K562 (cell line): ENCODE measurements at regions not wholly inside any gene's neighbourhood (a gene's known extent, or its start where the extent isn't known, plus 50 kb on each side); places are given as distances from the start of the nearest gene placed in this dataset.
A peak's percentile ranks its signal among the peaks of the same experiment; 100 is the strongest.
"Not testable (repeated sequence)": the region's sequence is repeated elsewhere in the genome, so short reads cannot be mapped to it uniquely, and the experiment has no call there.

Experiments
- ATAC-seq: fragments of 200-7000 bp; cut with Tn5 transposase; 3 replicates; pipeline ENCODE4 v1.9.1; 2020; ENCODE audit warnings: moderate library complexity
- BruUV-seq: library from RNA; stranded (reverse); fragments of 400-500 nt; replicated peaks from 2 replicates; lab custom pipeline; 2021; lab: Mats Ljungman, UMichigan
- CTCF ChIA-PET: fragments of 300-600 bp; formaldehyde crosslinking; extraction: SDS; loops from one replicate; lab custom pipeline; 2021; ENCODE audit warnings: low intra/inter-chr PET ratio; lab: Yijun Ruan, JAX
- POLR2A ChIA-PET: fragments of 300-600, 350-650 bp; sonication (Branson Sonifier 250); formaldehyde crosslinking; extraction: SDS; loops from one replicate; lab custom pipeline; 2021; ENCODE audit warnings: antibody characterized with exemption, inconsistent platforms; lab: Yijun Ruan, JAX
- DNase-seq, 4 experiments: peaks; one replicate each; pipeline versions ENCODE4 v3.0.0 to v3.0.0-alpha.2; 2011 to 2018; ENCODE audit warnings: low spot score in 3 of 4, mixed read lengths in 3 of 4; ENCODE audit errors: extremely low read depth in 1 of 4
- FAIRE-seq: peaks from 2 replicates; lab custom pipeline; 2011; peaks lifted over from hg19 to GRCh38; lab: Jason Lieb, UNC
- H2AFZ ChIP-seq: 2 replicates; pipeline ENCODE4 v1.6.0; 2011; ENCODE audit warnings: low read depth, low read length, control low read depth, inconsistent platforms
- H3K27ac ChIP-seq: fragments of 200-600 bp; 3 replicates; pipeline ENCODE4 v1.8.0; 2011; ENCODE audit warnings: low read depth, mild to moderate bottlenecking, control low read depth, inconsistent platforms, low read length, moderate library complexity, mixed read lengths; ENCODE audit errors: extremely low read depth
- H3K27me3 ChIP-seq, 2 experiments: fragments of 300-600 bp in 1 of 2; 2 replicates in 1 of 2; 3 replicates in 1 of 2; pipeline versions ENCODE4 v1.6.0 to v1.8.0; 2011; ENCODE audit warnings: inconsistent platforms in 2 of 2, low read length in 2 of 2, mild to moderate bottlenecking in 1 of 2, mixed read lengths in 1 of 2, moderate library complexity in 1 of 2; ENCODE audit not compliant: control insufficient read depth in 2 of 2, insufficient read depth in 2 of 2
- H3K36me3 ChIP-seq: fragments of 300-600 bp; 3 replicates; pipeline ENCODE4 v1.8.0; 2011; ENCODE audit warnings: mild to moderate bottlenecking, low read length, inconsistent platforms; ENCODE audit not compliant: control insufficient read depth, insufficient read depth
- H3K4me1 ChIP-seq, 2 experiments: fragments of 200-600 bp in 1 of 2; replicated peaks in 1 of 2; 2 replicates in 1 of 2; 3 replicates in 1 of 2; pipeline versions ENCODE4 v1.5.1 to v1.8.0; 2011; ENCODE audit warnings: inconsistent platforms in 2 of 2, low read length in 2 of 2, mild to moderate bottlenecking in 1 of 2, mixed read lengths in 1 of 2, moderate library complexity in 1 of 2; ENCODE audit not compliant: control insufficient read depth in 2 of 2, insufficient read depth in 2 of 2
- H3K4me2 ChIP-seq: 2 replicates; pipeline ENCODE4 v1.6.1; 2011; ENCODE audit warnings: low read length, control low read depth, inconsistent platforms, mixed read lengths; ENCODE audit not compliant: insufficient read depth
- H3K4me3 ChIP-seq: fragments of 200-600 bp; sonication (generic), shearing (Covaris generic); 2 replicates; pipeline ENCODE4 v1.5.1; 2016; ENCODE audit warnings: control low read depth, inconsistent platforms
- H3K79me2 ChIP-seq: fragments of 200-600 bp; 3 replicates; pipeline ENCODE4 v1.8.0; 2011; ENCODE audit warnings: low read length, inconsistent platforms; ENCODE audit not compliant: control insufficient read depth, insufficient read depth
- H3K9ac ChIP-seq, 2 experiments: 2 replicates each; pipeline versions ENCODE4 v1.6.0 to v1.6.1; 2011; ENCODE audit warnings: low read depth in 2 of 2, low read length in 2 of 2, control low read depth in 1 of 2, inconsistent platforms in 1 of 2, mild to moderate bottlenecking in 1 of 2, mixed read lengths in 1 of 2; ENCODE audit not compliant: insufficient read depth in 1 of 2
- H3K9me1 ChIP-seq: one replicate; pipeline ENCODE4 v1.6.0; 2011; ENCODE audit warnings: inconsistent platforms, mild to moderate bottlenecking, low read length, moderate library complexity; ENCODE audit not compliant: control insufficient read depth, insufficient read depth
- H3K9me3 ChIP-seq: replicated peaks from 2 replicates; pipeline ENCODE4 v1.5.1; 2011; ENCODE audit warnings: low read depth, low read length, inconsistent platforms; ENCODE audit not compliant: control insufficient read depth, insufficient read depth
- H4K20me1 ChIP-seq: replicated peaks from 2 replicates; pipeline ENCODE4 v1.6.1; 2011; ENCODE audit warnings: low read length, inconsistent platforms, mixed read lengths; ENCODE audit not compliant: control insufficient read depth, insufficient read depth
- RUNX1 ChIP-seq: sonication (generic); IDR thresholded peaks from 2 replicates; pipeline ENCODE4 v1.6.1; 2016; ENCODE audit warnings: antibody characterized with exemption, low read depth
- SIX5 ChIP-seq, 2 experiments: IDR thresholded peaks; 2 replicates each; pipeline ENCODE4 v1.6.1; 2011; ENCODE audit warnings: low read length in 2 of 2, borderline replicate concordance in 1 of 2, low read depth in 1 of 2, mild to moderate bottlenecking in 1 of 2, moderate library complexity in 1 of 2; ENCODE audit not compliant: insufficient read depth in 1 of 2
- TAF1 ChIP-seq: IDR thresholded peaks from 2 replicates; pipeline ENCODE4 v1.6.1; 2011; ENCODE audit warnings: mild to moderate bottlenecking, low read length, moderate library complexity; ENCODE audit not compliant: insufficient read depth, control insufficient read depth, severe bottlenecking; ENCODE audit errors: extremely low read depth
- ZNF12 ChIP-seq: sonication (generic); formaldehyde crosslinking; IDR thresholded peaks from 2 replicates; pipeline ENCODE4 v1.4.0; 2020; ENCODE audit warnings: mild to moderate bottlenecking, missing genetic modification reagents
- ZNF134 ChIP-seq: fragments of 250-450 bp; sonication (Bioruptor Pico); conservative IDR thresholded peaks from 2 replicates; pipeline ENCODE4 v1.4.0; 2020
- ZNF431 ChIP-seq: sonication (generic); formaldehyde crosslinking; IDR thresholded peaks from 2 replicates; pipeline ENCODE4 v1.8.0; 2022; ENCODE audit warnings: mild to moderate bottlenecking, missing genetic modification reagents
- ZNF561 ChIP-seq: fragments of 450-650 bp; formaldehyde crosslinking; conservative IDR thresholded peaks from 2 replicates; pipeline ENCODE4 v1.4.0; 2020; ENCODE audit warnings: mild to moderate bottlenecking, moderate library complexity
- ZNF707 ChIP-seq: fragments of 250-450 bp; sonication (Bioruptor Pico); conservative IDR thresholded peaks from 2 replicates; pipeline ENCODE4 v1.8.0; 2022; ENCODE audit warnings: inconsistent platforms, mild to moderate bottlenecking, moderate library complexity
- WGBS: fragments of 100-300 bp; shearing (Covaris generic); methylation state at CpG from one replicate; pipeline ENCODE4 v1.1.6; 2016; ENCODE audit warnings: low coverage, mixed read lengths; ENCODE audit not compliant: insufficient coverage; ENCODE audit errors: missing lambda C conversion rate; 5-methylcytosine and 5-hydroxymethylcytosine counted together
- in situ Hi-C: fragments of 300-500 bp; cut with MboI; formaldehyde crosslinking; loops from 4 replicates; pipeline ENCODE4 v1.15.0; 2018; ENCODE audit warnings: inconsistent platforms, mixed read lengths
- intact Hi-C: fragments of 100-400 bp; cut with micrococcal nuclease; formaldehyde crosslinking; loops from 2 replicates; pipeline ENCODE4 v1.14.2; 2022
- TF ChIP-seq, protein P1 (sequence below): fragments of 450-650 bp; formaldehyde crosslinking; IDR thresholded peaks from 2 replicates; pipeline ENCODE4 v1.4.0; 2022; ENCODE audit warnings: missing genetic modification characterization
- TF ChIP-seq, protein P2 (sequence below): sonication (generic); formaldehyde crosslinking; IDR thresholded peaks from 2 replicates; pipeline ENCODE4 v1.8.1; 2023; ENCODE audit warnings: missing genetic modification reagents, mild to moderate bottlenecking, borderline replicate concordance

DNA sequence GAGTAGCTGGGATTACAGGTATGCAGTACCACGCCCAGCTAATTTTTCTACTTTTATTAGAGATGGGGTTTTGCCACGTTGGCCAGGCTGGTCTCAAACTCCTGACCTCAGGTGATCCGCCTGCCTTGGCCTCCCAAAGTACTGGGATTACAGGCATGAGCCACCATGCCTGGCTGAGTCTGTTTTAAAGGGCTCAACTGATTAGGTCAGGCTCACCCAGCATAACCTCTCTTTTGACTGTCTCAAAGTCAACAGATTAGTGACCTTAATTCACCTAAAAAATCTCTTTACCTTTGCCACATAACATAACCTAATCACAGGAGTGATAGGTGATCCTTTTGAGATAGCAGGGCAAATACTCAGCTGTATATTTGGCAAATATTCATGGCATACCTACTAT is 147.9 kb upstream of the EYA4 start:
- H4K20me1 ChIP-seq, H3K9ac ChIP-seq, H3K79me2 ChIP-seq, POLR2A ChIA-PET, H3K27me3 ChIP-seq, H3K4me2 ChIP-seq, BruUV-seq, ATAC-seq, CTCF ChIA-PET, H3K4me3 ChIP-seq, H3K27ac ChIP-seq, in situ Hi-C loops, H3K9me1 ChIP-seq, intact Hi-C loops, FAIRE-seq, H3K9me3 ChIP-seq, H3K4me1 ChIP-seq, H3K36me3 ChIP-seq, DNase-seq, H2AFZ ChIP-seq: not testable (repeated sequence)
- peak; percentile 85 for TF ChIP-seq ZNF134 (CRISPR knock-in tag)
- WGBS: 3% methylated on average over 3 of the region's 3 CpGs

DNA sequence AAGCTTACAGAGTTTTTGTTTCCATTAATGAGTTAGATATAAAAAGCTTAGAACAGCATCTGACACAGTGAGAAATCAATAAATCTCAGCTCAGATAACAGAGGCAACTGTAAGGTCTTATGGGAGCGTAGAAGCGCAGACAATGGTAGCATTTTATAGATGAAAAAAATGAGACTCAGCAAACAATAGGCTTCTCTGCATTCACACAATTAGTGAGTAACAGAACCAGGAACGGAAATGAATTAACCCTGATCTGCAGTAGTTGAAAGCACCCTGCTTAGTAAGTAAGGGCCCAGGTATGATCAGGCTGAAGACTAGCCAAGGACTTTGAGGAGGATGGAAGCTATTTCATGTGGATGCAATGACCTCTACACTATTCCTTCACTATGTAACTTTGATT is 147.2 kb upstream of the EYA4 start:
- Histone ChIP-seq H3K9me1 (no peaks in the 10 kb centered on the region), H2AFZ (no peak overlapping the region), H3K27me3 (no peaks in the 10 kb centered on the region), H3K4me1 (no peaks in the 10 kb centered on the region), H3K4me2 (no peak overlapping the region), H3K79me2 (no peaks in the 10 kb centered on the region), H3K36me3 (no peaks in the 10 kb centered on the region), H4K20me1 (no peaks in the 10 kb centered on the region), H3K9ac (no peak overlapping the region), H3K9me3 (no peaks in the 10 kb centered on the region), H3K27ac (no peak overlapping the region), H3K4me3 (no peak overlapping the region)
- FAIRE-seq (no peak), DNase-seq (no peak), ATAC-seq (no peak)
- BruUV-seq: no TSS peak
- intact Hi-C loops: no loop called here
- WGBS: 0% methylated on average over 3 of the region's 3 CpGs
- in situ Hi-C loops: no loop called here
- CTCF ChIA-PET: no interaction called here
- POLR2A ChIA-PET: no interaction called here
- TF ChIP-seq, protein P1, sequence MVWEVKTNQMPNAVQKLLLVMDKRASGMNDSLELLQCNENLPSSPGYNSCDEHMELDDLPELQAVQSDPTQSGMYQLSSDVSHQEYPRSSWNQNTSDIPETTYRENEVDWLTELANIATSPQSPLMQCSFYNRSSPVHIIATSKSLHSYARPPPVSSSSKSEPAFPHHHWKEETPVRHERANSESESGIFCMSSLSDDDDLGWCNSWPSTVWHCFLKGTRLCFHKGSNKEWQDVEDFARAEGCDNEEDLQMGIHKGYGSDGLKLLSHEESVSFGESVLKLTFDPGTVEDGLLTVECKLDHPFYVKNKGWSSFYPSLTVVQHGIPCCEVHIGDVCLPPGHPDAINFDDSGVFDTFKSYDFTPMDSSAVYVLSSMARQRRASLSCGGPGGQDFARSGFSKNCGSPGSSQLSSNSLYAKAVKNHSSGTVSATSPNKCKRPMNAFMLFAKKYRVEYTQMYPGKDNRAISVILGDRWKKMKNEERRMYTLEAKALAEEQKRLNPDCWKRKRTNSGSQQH (CRISPR knock-in tag): no peak
- TF ChIP-seq, protein P2, sequence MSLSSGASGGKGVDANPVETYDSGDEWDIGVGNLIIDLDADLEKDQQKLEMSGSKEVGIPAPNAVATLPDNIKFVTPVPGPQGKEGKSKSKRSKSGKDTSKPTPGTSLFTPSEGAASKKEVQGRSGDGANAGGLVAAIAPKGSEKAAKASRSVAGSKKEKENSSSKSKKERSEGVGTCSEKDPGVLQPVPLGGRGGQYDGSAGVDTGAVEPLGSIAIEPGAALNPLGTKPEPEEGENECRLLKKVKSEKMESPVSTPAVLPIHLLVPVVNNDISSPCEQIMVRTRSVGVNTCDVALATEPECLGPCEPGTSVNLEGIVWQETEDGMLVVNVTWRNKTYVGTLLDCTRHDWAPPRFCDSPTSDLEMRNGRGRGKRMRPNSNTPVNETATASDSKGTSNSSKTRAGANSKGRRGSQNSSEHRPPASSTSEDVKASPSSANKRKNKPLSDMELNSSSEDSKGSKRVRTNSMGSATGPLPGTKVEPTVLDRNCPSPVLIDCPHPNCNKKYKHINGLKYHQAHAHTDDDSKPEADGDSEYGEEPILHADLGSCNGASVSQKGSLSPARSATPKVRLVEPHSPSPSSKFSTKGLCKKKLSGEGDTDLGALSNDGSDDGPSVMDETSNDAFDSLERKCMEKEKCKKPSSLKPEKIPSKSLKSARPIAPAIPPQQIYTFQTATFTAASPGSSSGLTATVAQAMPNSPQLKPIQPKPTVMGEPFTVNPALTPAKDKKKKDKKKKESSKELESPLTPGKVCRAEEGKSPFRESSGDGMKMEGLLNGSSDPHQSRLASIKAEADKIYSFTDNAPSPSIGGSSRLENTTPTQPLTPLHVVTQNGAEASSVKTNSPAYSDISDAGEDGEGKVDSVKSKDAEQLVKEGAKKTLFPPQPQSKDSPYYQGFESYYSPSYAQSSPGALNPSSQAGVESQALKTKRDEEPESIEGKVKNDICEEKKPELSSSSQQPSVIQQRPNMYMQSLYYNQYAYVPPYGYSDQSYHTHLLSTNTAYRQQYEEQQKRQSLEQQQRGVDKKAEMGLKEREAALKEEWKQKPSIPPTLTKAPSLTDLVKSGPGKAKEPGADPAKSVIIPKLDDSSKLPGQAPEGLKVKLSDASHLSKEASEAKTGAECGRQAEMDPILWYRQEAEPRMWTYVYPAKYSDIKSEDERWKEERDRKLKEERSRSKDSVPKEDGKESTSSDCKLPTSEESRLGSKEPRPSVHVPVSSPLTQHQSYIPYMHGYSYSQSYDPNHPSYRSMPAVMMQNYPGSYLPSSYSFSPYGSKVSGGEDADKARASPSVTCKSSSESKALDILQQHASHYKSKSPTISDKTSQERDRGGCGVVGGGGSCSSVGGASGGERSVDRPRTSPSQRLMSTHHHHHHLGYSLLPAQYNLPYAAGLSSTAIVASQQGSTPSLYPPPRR (CRISPR knock-in tag): no peak
- TF ChIP-seq ZNF431 (CRISPR knock-in tag) (no peak), SIX5 (IDR thresholded peaks at IDR 0.05; ENCODE audit: borderline replicate concordance in 1 of 2, insufficient read depth in 1 of 2, low read depth in 1 of 2, low read length in 2 of 2) (no peak), TAF1 (no peak), RUNX1 (no peak), ZNF707 (no peak), ZNF12 (CRISPR knock-in tag) (no peak), ZNF561 (no peak)
